Astrocyte of the spinal cord (primary cell): ENCODE measurements at regions not wholly inside any gene's neighbourhood (a gene's known extent, or its start where the extent isn't known, plus 50 kb on each side); places are given as distances from the start of the nearest gene placed in this dataset.

Experiments
- DNase-seq: peaks from one replicate; pipeline ENCODE4 v3.0.0; 2011; ENCODE audit warnings: low read depth, low spot score
- H3K4me3 ChIP-seq: 2 replicates; pipeline ENCODE4 v1.5.1; 2011; ENCODE audit warnings: low read depth, mild to moderate bottlenecking, low read length, moderate library complexity
- CTCF ChIP-seq: IDR thresholded peaks from 2 replicates; pipeline ENCODE4 v1.5.1; 2012; ENCODE audit warnings: low read depth, mild to moderate bottlenecking, low read length, inconsistent platforms
- in situ Hi-C: cut with HindIII; loops from 2 replicates; pipeline ENCODE4 v1.10.0; 2017; ENCODE audit warnings: low sequenced_read_pairs

GRCh38 chr20:46804126-46804525, 90.5 kb upstream of the EYA2 start:
- no peak for DNase-seq
- H3K4me3 ChIP-seq: no peak overlapping the region
- in situ Hi-C loops: no loop called here
- no peak for TF ChIP-seq CTCF

GRCh38 chr20:46805836-46806235, 88.8 kb upstream of the EYA2 start:
- TF ChIP-seq CTCF: no peak
- no peak overlapping the region for H3K4me3 ChIP-seq
- DNase-seq: no peak
- in situ Hi-C loops: no loop called here

- no peak for TF ChIP-seq CTCF
- in situ Hi-C loops: no loop called here
- DNase-seq: no peak
These were observed 86.6 kb upstream of the EYA2 start for GRCh38 chr20:46807998-46808397.

GRCh38 chr20:46808565-46808964, 86.1 kb upstream of the EYA2 start:
- no peak overlapping the region for H3K4me3 ChIP-seq
- TF ChIP-seq CTCF: no peak
- in situ Hi-C loops: no loop called here
- DNase-seq: no peak

More at GRCh38 chr20:46807998-46808397, 86.6 kb upstream of the EYA2 start:
- H3K4me3 ChIP-seq: no peak overlapping the region

GRCh38 chr20:46809706-46810360, 84.8 kb upstream of the EYA2 start:
- in situ Hi-C loops: no loop called here
- no peak for DNase-seq
- no peak for TF ChIP-seq CTCF
- no peak overlapping the region for H3K4me3 ChIP-seq

- TF ChIP-seq CTCF: no peak
- in situ Hi-C loops: no loop called here
- DNase-seq: no peak
These were observed 84.0 kb upstream of the EYA2 start for GRCh38 chr20:46810448-46811223.

More at GRCh38 chr20:46810448-46811223, 84.0 kb upstream of the EYA2 start:
- H3K4me3 ChIP-seq: no peak overlapping the region
